Rectal smooth muscle tissue (tissue), 1 donor: ENCODE measurements at regions not wholly inside any gene's neighbourhood (a gene's known extent, or its start where the extent isn't known, plus 50 kb on each side); places are given as distances from the start of the nearest gene placed in this dataset.

ENCODE experiments used
- H3K27ac ChIP-seq: one replicate; pipeline ENCODE4 v1.7.0; 2013; ENCODE audit warnings: low read depth, low read length, inconsistent platforms
- H3K27me3 ChIP-seq: one replicate; pipeline ENCODE4 v1.7.0; 2013; ENCODE audit warnings: low read length; ENCODE audit not compliant: control insufficient read depth, insufficient read depth
- H3K36me3 ChIP-seq: one replicate; pipeline ENCODE4 v1.7.0; 2013; ENCODE audit warnings: low read length; ENCODE audit not compliant: control insufficient read depth, insufficient read depth
- H3K4me1 ChIP-seq: one replicate; pipeline ENCODE4 v1.7.0; 2013; ENCODE audit warnings: low read length; ENCODE audit not compliant: control insufficient read depth, insufficient read depth
- H3K4me3 ChIP-seq: one replicate; pipeline ENCODE4 v1.7.0; 2013; ENCODE audit warnings: low read length
- H3K9ac ChIP-seq: one replicate; pipeline ENCODE4 v1.7.0; 2013; ENCODE audit warnings: low read length

DNA sequence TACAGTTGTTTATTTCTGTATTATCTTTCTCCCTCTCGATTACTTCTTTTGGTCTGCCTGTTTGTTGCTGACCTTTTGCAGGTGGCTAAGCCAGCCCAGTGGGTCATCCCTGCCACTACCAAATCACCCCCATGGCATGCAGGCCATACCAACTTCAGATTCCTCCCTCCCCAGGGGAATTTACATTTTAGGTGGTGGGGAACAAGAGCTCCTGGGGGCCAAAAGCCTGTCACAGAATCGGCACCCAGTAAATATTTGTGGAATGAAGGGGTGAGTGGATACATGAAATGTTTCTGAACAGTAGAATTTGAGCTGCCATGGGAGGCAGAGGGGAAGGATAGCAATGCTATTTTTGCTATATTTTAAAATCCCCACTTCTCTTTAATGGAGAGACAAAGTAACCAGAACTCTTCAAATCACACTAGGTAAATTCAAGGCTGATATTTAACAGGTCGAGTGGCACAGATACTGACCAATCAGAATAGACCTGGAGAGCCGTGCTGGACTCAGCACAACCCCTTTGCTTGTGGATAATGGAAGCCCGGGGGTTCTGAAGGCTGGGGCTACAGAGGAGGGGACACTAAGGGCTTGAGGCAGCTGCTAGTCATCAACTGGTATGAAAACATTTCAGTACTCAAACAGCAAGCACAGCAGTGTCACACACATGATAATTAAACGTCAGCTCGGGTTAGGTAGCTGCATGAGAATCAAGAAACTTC is 54.3 kb upstream of the SMAD3 start:
- no peak overlapping the region for H3K9ac ChIP-seq
- no peak overlapping the region for H3K27ac ChIP-seq
- no peaks in the 10 kb centered on the region for H3K36me3 ChIP-seq
- no peak overlapping the region for H3K4me3 ChIP-seq
- no peaks in the 10 kb centered on the region for H3K27me3 ChIP-seq
- H3K4me1 ChIP-seq = no peaks in the 10 kb centered on the region

DNA sequence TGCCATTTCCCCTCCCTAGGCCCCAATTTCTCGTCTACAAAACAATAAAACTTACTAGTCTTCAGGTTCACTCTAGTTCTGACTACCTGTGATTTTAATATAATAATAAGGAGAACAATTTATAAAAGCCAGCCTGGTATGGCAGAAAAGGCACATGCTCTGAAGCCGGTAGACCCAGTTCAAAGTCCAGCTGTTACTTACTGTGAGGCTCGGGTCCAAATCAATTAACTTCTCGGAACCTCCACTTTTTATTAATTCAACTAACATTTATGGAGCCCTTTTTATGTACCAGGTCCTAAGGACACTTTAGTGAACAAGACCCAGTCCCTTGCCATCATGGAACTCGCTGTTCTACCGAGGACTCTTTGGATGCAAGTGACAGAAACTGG is 53.8 kb upstream of the SMAD3 start:
- Histone ChIP-seq H3K27ac (no peak overlapping the region), H3K36me3 (no peaks in the 10 kb centered on the region), H3K4me3 (no peak overlapping the region), H3K27me3 (no peaks in the 10 kb centered on the region), H3K9ac (no peak overlapping the region), H3K4me1 (no peaks in the 10 kb centered on the region)

DNA sequence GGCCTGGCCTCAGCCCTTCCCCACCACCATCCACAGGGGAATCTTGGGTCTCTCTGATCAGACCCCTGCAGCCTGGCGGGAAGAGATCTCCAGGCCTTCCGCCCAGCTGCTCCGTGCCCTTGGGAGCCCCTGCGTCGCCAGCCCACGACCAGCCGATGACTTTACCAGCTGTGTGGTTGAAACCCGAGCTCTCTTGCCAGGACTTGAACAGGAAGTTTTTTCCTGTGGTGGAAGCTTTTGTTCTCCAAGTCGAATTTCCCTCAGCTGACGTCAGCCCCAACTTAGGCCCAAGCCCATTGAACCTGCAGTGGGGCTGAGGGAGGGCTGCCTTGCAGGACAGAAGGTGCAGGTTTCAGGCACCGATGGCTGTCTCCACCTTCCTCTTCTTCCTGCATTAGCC is 51.7 kb upstream of the SMAD3 start:
- H3K36me3 ChIP-seq = no peaks in the 10 kb centered on the region

More for the DNA sequence above, 51.7 kb upstream of the SMAD3 start:
- Histone ChIP-seq H3K4me3 (no peak overlapping the region), H3K27ac (no peak overlapping the region), H3K4me1 (no peaks in the 10 kb centered on the region), H3K9ac (no peak overlapping the region), H3K27me3 (no peaks in the 10 kb centered on the region)
